HFFc6 (cell line): ENCODE measurements at regions not wholly inside any gene's neighbourhood (a gene's known extent, or its start where the extent isn't known, plus 50 kb on each side); places are given as distances from the start of the nearest gene placed in this dataset.

Experiments used
- DNase-seq: peaks from one replicate; pipeline ENCODE4 v3.0.0-alpha.2; 2018
- H3K27ac Mint-ChIP-seq: 2 replicates; pipeline ENCODE4 v1.8.0; 2020; ENCODE audit warnings: mild to moderate bottlenecking, mixed read lengths
- H3K27me3 Mint-ChIP-seq: 2 replicates; pipeline ENCODE4 v1.8.0; 2021; ENCODE audit warnings: mild to moderate bottlenecking, moderate library complexity, mixed read lengths; ENCODE audit not compliant: insufficient read depth
- H3K36me3 Mint-ChIP-seq: 2 replicates; pipeline ENCODE4 v1.8.0; 2021; ENCODE audit warnings: low read depth, mixed read lengths
- H3K4me1 Mint-ChIP-seq: 2 replicates; pipeline ENCODE4 v1.8.0; 2020; ENCODE audit warnings: low read depth, mixed read lengths
- H3K4me3 Mint-ChIP-seq: 2 replicates; pipeline ENCODE4 v1.8.0; 2020; ENCODE audit warnings: mild to moderate bottlenecking, moderate library complexity, mixed read lengths
- H3K9me3 Mint-ChIP-seq: 2 replicates; pipeline ENCODE4 v1.8.0; 2020; ENCODE audit warnings: mild to moderate bottlenecking, mixed read lengths
- CTCF ChIP-seq: fragments of 200-600 bp; sonication (generic); IDR thresholded peaks from 2 replicates; pipeline ENCODE4 v1.5.0; 2021; ENCODE audit warnings: antibody characterized with exemption, mild to moderate bottlenecking

DNA sequence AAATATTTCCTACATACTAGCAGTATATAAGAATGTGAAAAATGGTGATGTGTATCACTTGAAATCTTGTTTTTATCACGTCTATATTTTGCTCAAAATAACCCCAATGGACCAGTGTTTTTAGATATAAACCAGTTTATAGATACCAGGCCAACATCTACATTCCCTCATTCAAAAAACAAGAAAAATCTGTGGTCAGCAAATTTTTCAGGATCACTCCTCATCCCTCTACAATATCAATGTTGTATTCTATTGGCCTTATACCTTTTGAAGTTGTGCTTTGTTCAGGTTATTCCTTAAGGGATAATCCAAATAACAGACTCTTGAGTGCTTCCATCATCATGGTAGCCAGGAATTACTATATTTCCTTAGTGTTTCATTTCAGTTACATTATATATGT is 332.9 kb upstream of the ARRDC4 start:
- H3K9me3 Mint-ChIP-seq: peaks cover 60% of the 10 kb centered on the region
- TF ChIP-seq CTCF: no peak
- H3K4me1 Mint-ChIP-seq: no peaks in the 10 kb centered on the region
- no peaks in the 10 kb centered on the region for H3K36me3 Mint-ChIP-seq
- no peak for DNase-seq
- no peak overlapping the region for H3K4me3 Mint-ChIP-seq
- H3K27me3 Mint-ChIP-seq: no peaks in the 10 kb centered on the region
- no peak overlapping the region for H3K27ac Mint-ChIP-seq

DNA sequence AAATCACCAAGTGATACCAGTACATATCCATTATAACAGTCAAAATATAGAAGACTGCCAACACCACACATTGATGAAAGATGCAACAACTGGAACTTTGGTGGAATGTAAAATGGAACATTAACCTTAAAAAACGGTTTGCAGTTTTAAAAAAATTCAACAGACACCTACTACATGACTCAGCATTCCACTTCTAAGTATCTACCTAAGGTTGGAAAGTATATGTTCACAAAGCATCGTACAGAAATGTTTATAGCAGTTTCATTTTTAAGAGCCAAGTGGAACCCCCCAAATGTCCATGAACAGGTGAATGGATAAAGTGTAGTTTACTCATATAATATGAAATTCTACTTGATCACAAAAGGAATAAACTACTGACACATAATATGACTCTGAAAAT is 314.7 kb upstream of the ARRDC4 start:
- Mint-ChIP-seq H3K27ac (no peak overlapping the region), H3K36me3 (no peaks in the 10 kb centered on the region; the same call in 1 of the 2 replicates), H3K4me3 (no peak overlapping the region), H3K4me1 (no peaks in the 10 kb centered on the region), H3K9me3 (peaks cover 61% of the 10 kb centered on the region), H3K27me3 (no peaks in the 10 kb centered on the region; the same call in 1 of the 2 replicates)
- no peak for DNase-seq
- no peak for TF ChIP-seq CTCF

DNA sequence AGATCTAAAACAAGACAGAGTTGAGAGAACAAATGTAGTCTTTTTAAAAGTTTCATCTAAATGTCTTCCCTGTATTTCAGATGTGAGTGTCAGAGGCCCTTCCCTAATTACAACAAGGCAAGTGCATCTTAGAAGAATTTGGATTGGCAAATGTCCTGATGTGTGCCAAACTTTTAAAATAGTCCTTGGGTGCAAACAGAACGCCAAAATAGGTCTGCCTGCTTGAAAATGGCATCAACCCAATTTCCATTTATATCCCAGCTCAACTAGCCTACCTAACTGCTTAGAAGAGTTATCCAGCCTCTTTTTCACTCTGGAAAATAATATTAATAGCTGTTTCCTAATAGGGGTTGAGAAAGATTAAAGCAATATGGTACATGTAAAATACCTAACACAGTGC is 311.8 kb upstream of the ARRDC4 start:
- Mint-ChIP-seq H3K9me3 (peaks cover 56% of the 10 kb centered on the region), H3K36me3 (no peaks in the 10 kb centered on the region; the same call in 1 of the 2 replicates), H3K4me1 (no peaks in the 10 kb centered on the region), H3K27ac (no peak overlapping the region), H3K27me3 (no peaks in the 10 kb centered on the region; the same call in 1 of the 2 replicates), H3K4me3 (no peak overlapping the region)
- no peak for DNase-seq
- TF ChIP-seq CTCF: no peak

GRCh38 chr15:97652041-97652440 is 308.5 kb upstream of the ARRDC4 start:
- no peak overlapping the region for H3K4me3 Mint-ChIP-seq
- H3K36me3 Mint-ChIP-seq: no peaks in the 10 kb centered on the region; the same call in 1 of the 2 replicates
- no peak for DNase-seq
- H3K27ac Mint-ChIP-seq: no peak overlapping the region
- no peak for TF ChIP-seq CTCF
- H3K9me3 Mint-ChIP-seq: peaks cover 50% of the 10 kb centered on the region
- H3K27me3 Mint-ChIP-seq: no peaks in the 10 kb centered on the region; the same call in 1 of the 2 replicates
- H3K4me1 Mint-ChIP-seq: no peaks in the 10 kb centered on the region

GRCh38 chr15:97652700-97653167 is 307.8 kb upstream of the ARRDC4 start:
- H3K4me1 Mint-ChIP-seq: no peaks in the 10 kb centered on the region
- no peak overlapping the region for H3K27ac Mint-ChIP-seq
- peaks cover 45% of the 10 kb centered on the region for H3K9me3 Mint-ChIP-seq
- TF ChIP-seq CTCF: no peak
- no peak for DNase-seq
- H3K27me3 Mint-ChIP-seq: no peaks in the 10 kb centered on the region; the same call in 1 of the 2 replicates
- H3K36me3 Mint-ChIP-seq: no peaks in the 10 kb centered on the region; the same call in 1 of the 2 replicates
- H3K4me3 Mint-ChIP-seq: no peak overlapping the region

DNA sequence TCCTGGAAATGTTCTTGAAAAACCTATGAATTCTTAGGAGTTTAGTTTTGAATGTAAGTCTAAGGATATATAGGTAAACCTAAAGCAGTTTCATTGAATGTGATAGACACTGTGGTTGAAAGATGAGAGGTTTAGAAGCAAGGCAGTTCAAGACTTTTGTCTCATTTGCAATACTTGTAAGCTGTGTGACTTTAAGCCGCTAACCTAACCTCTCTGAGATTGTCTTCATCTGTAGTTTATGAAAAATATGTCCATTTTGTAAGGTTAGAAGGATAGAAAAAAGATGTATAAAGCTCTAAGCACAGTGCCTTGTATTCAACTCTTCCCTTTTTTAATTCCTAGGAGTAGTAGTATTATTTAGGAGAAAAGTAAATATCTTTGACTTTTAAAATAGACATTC is 306.6 kb upstream of the ARRDC4 start:
- H3K36me3 Mint-ChIP-seq: no peaks in the 10 kb centered on the region; the same call in 1 of the 2 replicates
- H3K4me3 Mint-ChIP-seq: no peak overlapping the region
- no peak for DNase-seq
- TF ChIP-seq CTCF: no peak
- H3K4me1 Mint-ChIP-seq: no peaks in the 10 kb centered on the region
- no peak overlapping the region for H3K27ac Mint-ChIP-seq
- peaks cover 34% of the 10 kb centered on the region for H3K9me3 Mint-ChIP-seq
- no peaks in the 10 kb centered on the region; the same call in 1 of the 2 replicates for H3K27me3 Mint-ChIP-seq
